Jurkat, Clone E6-1 (cell line): ENCODE measurements at regions not wholly inside any gene's neighbourhood (a gene's known extent, or its start where the extent isn't known, plus 50 kb on each side); places are given as distances from the start of the nearest gene placed in this dataset.

ENCODE experiments used
- DNase-seq: peaks from one replicate; pipeline ENCODE4 v3.0.0-alpha.2; 2011; ENCODE audit warnings: low read depth, low spot score
- H3K4me3 ChIP-seq: 2 replicates; pipeline ENCODE4 v1.5.1; 2011; ENCODE audit warnings: mild to moderate bottlenecking, low read length, control low read depth, moderate library complexity

GRCh38 chr9:28045051-28045450 is 471.8 kb upstream of the C9orf72 start:
- no peak for DNase-seq
- H3K4me3 ChIP-seq, result no peak overlapping the region

GRCh38 chr9:28050046-28050445 is 476.8 kb upstream of the C9orf72 start:
- H3K4me3 ChIP-seq, result no peak overlapping the region

GRCh38 chr9:28050941-28051340 is 477.7 kb upstream of the C9orf72 start:
- no peak for DNase-seq

More at GRCh38 chr9:28050046-28050445, 476.8 kb upstream of the C9orf72 start:
- no peak for DNase-seq

GRCh38 chr9:28051559-28052503 is 478.6 kb upstream of the C9orf72 start:
- H3K4me3 ChIP-seq, result no peak overlapping the region
- DNase-seq, result no peak

More at GRCh38 chr9:28050941-28051340, 477.7 kb upstream of the C9orf72 start:
- no peak overlapping the region for H3K4me3 ChIP-seq

- DNase-seq, result no peak
- H3K4me3 ChIP-seq, result no peak overlapping the region
Observed at GRCh38 chr9:28053096-28053777, 480.0 kb upstream of the C9orf72 start.

- no peak overlapping the region for H3K4me3 ChIP-seq
- no peak for DNase-seq
Observed at GRCh38 chr9:28056006-28056405, 482.7 kb upstream of the C9orf72 start.

GRCh38 chr9:28056466-28056865 is 483.2 kb upstream of the C9orf72 start:
- DNase-seq, result no peak
- no peak overlapping the region for H3K4me3 ChIP-seq

- no peak overlapping the region for H3K4me3 ChIP-seq
- DNase-seq, result no peak
Observed at GRCh38 chr9:28059192-28059591, 485.9 kb upstream of the C9orf72 start.

- no peak overlapping the region for H3K4me3 ChIP-seq
- no peak for DNase-seq
Observed at GRCh38 chr9:28064241-28064815, 491.0 kb upstream of the C9orf72 start.

- peak; percentile 17 for DNase-seq
- no peak overlapping the region for H3K4me3 ChIP-seq
Observed at GRCh38 chr9:28073270-28073669, 500.0 kb upstream of the C9orf72 start.

GRCh38 chr9:28079677-28080076 is 506.4 kb upstream of the C9orf72 start:
- H3K4me3 ChIP-seq, result no peak overlapping the region

GRCh38 chr9:28082671-28083070 is 509.4 kb upstream of the C9orf72 start:
- no peak overlapping the region for H3K4me3 ChIP-seq
- DNase-seq, result no peak

More at GRCh38 chr9:28079677-28080076, 506.4 kb upstream of the C9orf72 start:
- no peak for DNase-seq

GRCh38 chr9:28086881-28087280 is 513.6 kb upstream of the C9orf72 start:
- DNase-seq, result no peak

GRCh38 chr9:28092981-28093936 is 520.0 kb upstream of the C9orf72 start:
- DNase-seq, result no peak
- H3K4me3 ChIP-seq, result no peak overlapping the region

More at GRCh38 chr9:28086881-28087280, 513.6 kb upstream of the C9orf72 start:
- H3K4me3 ChIP-seq, result no peak overlapping the region

- DNase-seq, result no peak
- H3K4me3 ChIP-seq, result no peak overlapping the region
Observed at GRCh38 chr9:28101509-28101908, 528.2 kb upstream of the C9orf72 start.

- no peak for DNase-seq
Observed at GRCh38 chr9:28105001-28105400, 531.7 kb upstream of the C9orf72 start.

GRCh38 chr9:28120184-28120583 is 546.9 kb upstream of the C9orf72 start:
- no peak for DNase-seq

More at GRCh38 chr9:28105001-28105400, 531.7 kb upstream of the C9orf72 start:
- no peak overlapping the region for H3K4me3 ChIP-seq

GRCh38 chr9:28120626-28121025 is 547.3 kb upstream of the C9orf72 start:
- H3K4me3 ChIP-seq, result no peak overlapping the region
- DNase-seq, result no peak

More at GRCh38 chr9:28120184-28120583, 546.9 kb upstream of the C9orf72 start:
- H3K4me3 ChIP-seq, result no peak overlapping the region

GRCh38 chr9:28121366-28121765 is 548.1 kb upstream of the C9orf72 start:
- no peak for DNase-seq
- H3K4me3 ChIP-seq, result no peak overlapping the region
